A549 (cell line): ENCODE measurements at regions not wholly inside any gene's neighbourhood (a gene's known extent, or its start where the extent isn't known, plus 50 kb on each side); places are given as distances from the start of the nearest gene placed in this dataset.
"Not testable (repeated sequence)": the region's sequence is repeated elsewhere in the genome, so short reads cannot be mapped to it uniquely, and the experiment has no call there.

Experiments
- ATAC-seq, 2 experiments: fragments of 200-7000 bp in 1 of 2; fragments of >200 bp in 1 of 2; cut with Nextera tagmentation in 1 of 2; cut with Tn5 transposase in 1 of 2; 3 replicates each; pipeline versions ENCODE4 v1.8.0 to v1.9.1; 2018 to 2020; ENCODE audit warnings: mild to moderate bottlenecking in 1 of 2, moderate library complexity in 1 of 2
- CTCF ChIA-PET: fragments of 300-600 bp; sonication (Branson Sonifier 250); formaldehyde crosslinking; extraction: SDS; loops from one replicate; lab custom pipeline; 2021; ENCODE audit warnings: antibody characterized with exemption, inconsistent platforms; lab: Yijun Ruan, JAX
- POLR2A ChIA-PET: fragments of 350-600 bp; formaldehyde crosslinking; extraction: SDS; loops from one replicate; lab custom pipeline; 2021; ENCODE audit warnings: antibody characterized with exemption, inconsistent platforms; lab: Yijun Ruan, JAX
- DNase-seq, 2 experiments: peaks; one replicate each; pipeline versions ENCODE4 v3.0.0 to v3.0.0-alpha.2; 2011 to 2016; ENCODE audit warnings: low read depth in 1 of 2, low spot score in 1 of 2
- FAIRE-seq: peaks from 2 replicates; lab custom pipeline; 2011; peaks lifted over from hg19 to GRCh38; lab: Jason Lieb, UNC
- H3K27ac ChIP-seq, 2 experiments: fragments of >200 bp; sonication (Bioruptor Twin); formaldehyde crosslinking; 3 replicates each; pipeline ENCODE4 v1.5.1; 2016 to 2017
- H3K4me1 ChIP-seq: fragments of >200 bp; sonication (Bioruptor Twin); formaldehyde crosslinking; 3 replicates; pipeline ENCODE4 v1.6.1; 2016
- H3K4me2 ChIP-seq: fragments of >200 bp; sonication (Bioruptor Twin); formaldehyde crosslinking; 3 replicates; pipeline ENCODE4 v1.6.1; 2016
- H3K4me3 ChIP-seq: fragments of >200 bp; sonication (Bioruptor Twin); formaldehyde crosslinking; 3 replicates; pipeline ENCODE4 v1.5.1; 2016
- H3K9me3 ChIP-seq: fragments of >200 bp; sonication (Bioruptor Twin); formaldehyde crosslinking; 3 replicates; pipeline ENCODE4 v1.6.1; 2016
- BHLHE40 ChIP-seq: IDR thresholded peaks from 2 replicates; pipeline ENCODE4 v1.6.1; 2012; ENCODE audit warnings: low read depth, low read length, inconsistent platforms
- CBX8 ChIP-seq: fragments of 200-600 bp; sonication (generic); IDR thresholded peaks from 2 replicates; pipeline ENCODE4 v1.6.1; 2016
- CEBPB ChIP-seq, 2 experiments: fragments of >200 bp in 1 of 2; sonication (Bioruptor Twin) in 1 of 2; formaldehyde crosslinking in 1 of 2; IDR thresholded peaks; 2 replicates each; pipeline ENCODE4 v1.6.1; 2012 to 2016
- CHD4 ChIP-seq: fragments of 200-600 bp; sonication (generic); IDR thresholded peaks from 2 replicates; pipeline ENCODE4 v1.6.1; 2016; ENCODE audit warnings: antibody characterized with exemption, mild to moderate bottlenecking, borderline replicate concordance
- EHF ChIP-seq: fragments of 250-450 bp; sonication (Bioruptor Pico); IDR thresholded peaks from 2 replicates; pipeline ENCODE4 v1.5.0; 2020; ENCODE audit warnings: mild to moderate bottlenecking
- ELK1 ChIP-seq: fragments of 150-350 bp; IDR thresholded peaks from 2 replicates; pipeline ENCODE4 v1.6.1; 2014; ENCODE audit warnings: low read depth, mild to moderate bottlenecking, low read length
- FOSL2 ChIP-seq, 2 experiments: fragments of 450-650 bp in 1 of 2; fragments of >200 bp in 1 of 2; sonication (Bioruptor Twin) in 1 of 2; formaldehyde crosslinking; IDR thresholded peaks; 2 replicates each; pipeline versions ENCODE4 v1.5.0 to v1.6.1; 2016 to 2020; ENCODE audit warnings: mild to moderate bottlenecking in 1 of 2, moderate library complexity in 1 of 2
- HMGXB4 ChIP-seq: fragments of 250-450 bp; sonication (Bioruptor Pico); IDR thresholded peaks from 2 replicates; pipeline ENCODE4 v1.5.0; 2021; ENCODE audit warnings: mild to moderate bottlenecking, moderate library complexity, borderline replicate concordance
- JUN ChIP-seq, 2 experiments: fragments of >200 bp; sonication (Bioruptor Twin); formaldehyde crosslinking; IDR thresholded peaks; 2 replicates in 1 of 2; 3 replicates in 1 of 2; pipeline ENCODE4 v1.6.1; 2016 to 2017
- JUNB ChIP-seq: fragments of >200 bp; sonication (Bioruptor Twin); formaldehyde crosslinking; IDR thresholded peaks from 2 replicates; pipeline ENCODE4 v1.6.1; 2016
- KDM5A ChIP-seq: fragments of 200-600 bp; sonication (generic); IDR thresholded peaks from 2 replicates; pipeline ENCODE4 v1.6.1; 2016; ENCODE audit warnings: antibody characterized with exemption, mild to moderate bottlenecking
- MAZ ChIP-seq: fragments of 150-350 bp; IDR thresholded peaks from 2 replicates; pipeline ENCODE4 v1.6.1; 2014; ENCODE audit warnings: antibody characterized with exemption, low read depth, low read length, borderline replicate concordance
- MYC ChIP-seq: IDR thresholded peaks from 2 replicates; pipeline ENCODE4 v1.6.1; 2012; ENCODE audit warnings: mild to moderate bottlenecking, inconsistent platforms, low read length, improper control_type of control experiment, borderline replicate concordance
- POLR2A ChIP-seq: IDR thresholded peaks from 2 replicates; pipeline ENCODE4 v1.6.1; 2012; ENCODE audit warnings: mild to moderate bottlenecking, low read length
- RAD21 ChIP-seq, 2 experiments: fragments of >200 bp in 1 of 2; sonication (Bioruptor Twin) in 1 of 2; formaldehyde crosslinking in 1 of 2; IDR thresholded peaks in 1 of 2; conservative IDR thresholded peaks in 1 of 2; 2 replicates in 1 of 2; 3 replicates in 1 of 2; pipeline ENCODE4 v1.6.1; 2012 to 2018; ENCODE audit warnings: inconsistent platforms in 1 of 2
- RARB ChIP-seq: fragments of 250-450 bp; sonication (Bioruptor Pico); IDR thresholded peaks from 2 replicates; pipeline ENCODE4 v1.8.0; 2021; ENCODE audit warnings: mild to moderate bottlenecking, moderate library complexity
- RFX5 ChIP-seq: fragments of 450-650 bp; IDR thresholded peaks from 2 replicates; pipeline ENCODE4 v1.7.1; 2014; ENCODE audit warnings: antibody characterized with exemption, mild to moderate bottlenecking, moderate library complexity
- RNF2 ChIP-seq: fragments of 200-600 bp; sonication (generic); IDR thresholded peaks from 2 replicates; pipeline ENCODE4 v1.6.1; 2016; ENCODE audit warnings: low read depth, mild to moderate bottlenecking, antibody characterized with exemption, moderate library complexity, borderline replicate concordance
- SMC3 ChIP-seq: fragments of >200 bp; sonication (Bioruptor Twin); formaldehyde crosslinking; IDR thresholded peaks from 3 replicates; pipeline ENCODE4 v1.6.1; 2018; ENCODE audit warnings: inconsistent platforms
- ZC3H11A ChIP-seq: fragments of 450-650 bp; IDR thresholded peaks from 2 replicates; pipeline ENCODE4 v1.6.1; 2014; ENCODE audit warnings: antibody characterized with exemption, mild to moderate bottlenecking
- ZSCAN20 ChIP-seq: fragments of 250-450 bp; sonication (Bioruptor Pico); IDR thresholded peaks from 2 replicates; pipeline ENCODE4 v1.8.0; 2022; ENCODE audit warnings: mild to moderate bottlenecking, moderate library complexity
- WGBS: methylation state at CpG from one replicate; pipeline ENCODE4 v1.1.6; 2017; ENCODE audit errors: missing lambda C conversion rate; 5-methylcytosine and 5-hydroxymethylcytosine counted together

GRCh38 chr4:86522349-86522748 is 71.8 kb upstream of the PTPN13 start:
- TF ChIP-seq RAD21 (conservative IDR thresholded peaks at IDR 0.05 in 1 of 2, IDR thresholded peaks at IDR 0.05 in 1 of 2) (peak; percentile 25 to 40; a peak in 3 of 5 replicates), BHLHE40 (no peak), SMC3 (peak; percentile 36)
- no peak overlapping the region for H3K4me2 ChIP-seq
- no peak overlapping the region for H3K27ac ChIP-seq
- H3K9me3 ChIP-seq: peaks cover 13% of the 10 kb centered on the region; the same call in 2 of the 3 replicates
- ChIA-PET CTCF (interaction anchor here (1.0 to 2.3 kb wide), 4 partner anchors 13 to 375 kb away, joined by 3 to 12 read pairs (median 4); no protein-coding TSS in a partner anchor), POLR2A (no interaction called here)
- no peak overlapping the region for H3K4me3 ChIP-seq
- DNase-seq (no peak), FAIRE-seq (no peak), ATAC-seq (no peak)
- no peaks in the 10 kb centered on the region for H3K4me1 ChIP-seq
- WGBS: 33% methylated on average over 4 of the region's 4 CpGs

- no peak overlapping the region for H3K27ac ChIP-seq
- no peak overlapping the region for H3K4me2 ChIP-seq
- ChIA-PET CTCF (interaction anchor here (2.3 kb wide), 1 partner anchor 374 kb away, joined by 12 read pairs; no protein-coding TSS in a partner anchor), POLR2A (no interaction called here)
- WGBS: 31% methylated on average over 2 of the region's 2 CpGs
- no peak for ATAC-seq
- DNase-seq: no peak
- no peak for FAIRE-seq
- H3K4me3 ChIP-seq: no peak overlapping the region
- H3K9me3 ChIP-seq: peaks cover 12% of the 10 kb centered on the region; the same call in 2 of the 3 replicates
- TF ChIP-seq ZC3H11A (no peak), POLR2A (no peak), HMGXB4 (no peak), ELK1 (no peak), RNF2 (no peak), JUN (IDR thresholded peaks at IDR 0.05) (no peak), RARB (CRISPR knock-in tag) (no peak), ZSCAN20 (CRISPR knock-in tag) (no peak), RFX5 (no peak), CEBPB (IDR thresholded peaks at IDR 0.05) (no peak), MAZ (no peak), JUNB (no peak), KDM5A (no peak), CBX8 (no peak), RAD21 (conservative IDR thresholded peaks at IDR 0.05 in 1 of 2, IDR thresholded peaks at IDR 0.05 in 1 of 2) (no peak), CHD4 (no peak), EHF (no peak), MYC (no peak), FOSL2 (IDR thresholded peaks at IDR 0.05) (no peak), FOSL2 (CRISPR knock-in tag; IDR thresholded peaks at IDR 0.05) (no peak)
- H3K4me1 ChIP-seq: no peaks in the 10 kb centered on the region
These were observed 70.8 kb upstream of the PTPN13 start for GRCh38 chr4:86523333-86523732.

- CTCF ChIA-PET, POLR2A ChIA-PET, FAIRE-seq, ATAC-seq, H3K27ac ChIP-seq, H3K4me1 ChIP-seq, DNase-seq, H3K4me3 ChIP-seq, H3K4me2 ChIP-seq, H3K9me3 ChIP-seq: not testable (repeated sequence)
- 58% methylated on average over 4 of the region's 4 CpGs for WGBS
These were observed 66.4 kb upstream of the PTPN13 start for GRCh38 chr4:86527713-86528112.
